GM19240 (cell line): ENCODE measurements at regions not wholly inside any gene's neighbourhood (a gene's known extent, or its start where the extent isn't known, plus 50 kb on each side); places are given as distances from the start of the nearest gene placed in this dataset.
"Not testable (repeated sequence)": the region's sequence is repeated elsewhere in the genome, so short reads cannot be mapped to it uniquely, and the experiment has no call there.

Source experiments
- DNase-seq: peaks from one replicate; pipeline ENCODE4 v3.0.0; 2011; ENCODE audit warnings: low spot score; ENCODE audit not compliant: insufficient read length

DNA sequence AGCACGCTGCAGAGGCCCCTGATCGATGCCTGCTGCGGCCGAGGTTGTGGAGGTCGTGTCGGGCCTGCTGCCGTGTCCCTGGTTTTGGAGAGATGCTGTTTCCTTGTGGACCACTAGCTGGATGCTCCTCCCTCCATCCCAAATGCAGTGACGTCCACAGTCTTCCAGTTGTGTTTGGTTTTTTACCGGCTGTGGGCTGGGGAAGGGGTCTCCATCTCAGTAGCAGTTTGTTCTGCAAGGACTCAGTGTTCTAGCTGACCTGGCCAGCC, 143.0 kb upstream of the SHH start:
- no peak for DNase-seq

DNA sequence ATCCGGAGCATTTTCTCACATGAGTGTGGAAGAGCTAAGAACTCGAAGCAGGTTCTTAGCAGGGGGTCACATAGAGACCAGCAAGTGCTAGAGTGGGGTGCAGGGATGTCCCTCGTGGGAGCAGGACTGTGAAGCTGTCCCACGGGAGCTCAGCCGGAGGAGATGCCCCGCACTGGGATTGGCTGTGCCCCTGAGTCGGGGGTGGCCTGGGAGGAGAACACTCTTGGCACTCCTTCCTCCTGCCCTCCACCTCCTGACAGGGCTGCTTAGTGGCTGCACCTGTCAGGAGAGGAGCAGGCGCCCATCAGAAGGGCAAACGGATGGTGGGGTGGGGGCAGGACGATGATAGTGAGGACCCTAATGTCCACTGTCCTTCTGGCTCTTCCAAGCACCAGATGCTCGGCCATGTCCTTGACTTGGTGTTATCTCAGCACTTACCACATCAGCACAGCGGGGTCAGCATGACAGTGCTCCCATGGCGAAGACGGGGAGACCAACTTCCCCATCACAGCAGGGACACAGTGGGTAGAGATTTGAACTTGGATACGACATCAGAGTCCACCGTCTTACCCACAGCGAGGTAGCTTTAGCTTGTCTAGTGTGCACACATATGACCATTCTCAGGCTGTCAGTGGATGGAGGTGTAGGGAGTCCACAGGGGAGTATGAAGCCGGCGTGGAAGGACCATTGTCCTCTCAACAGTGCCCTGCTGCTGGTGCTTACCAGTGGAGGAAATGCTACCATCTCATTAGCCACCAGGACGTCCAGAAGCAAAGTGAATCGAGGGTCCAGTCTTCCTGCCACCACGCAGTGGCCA, 142.5 kb upstream of the SHH start:
- no peak for DNase-seq

DNA sequence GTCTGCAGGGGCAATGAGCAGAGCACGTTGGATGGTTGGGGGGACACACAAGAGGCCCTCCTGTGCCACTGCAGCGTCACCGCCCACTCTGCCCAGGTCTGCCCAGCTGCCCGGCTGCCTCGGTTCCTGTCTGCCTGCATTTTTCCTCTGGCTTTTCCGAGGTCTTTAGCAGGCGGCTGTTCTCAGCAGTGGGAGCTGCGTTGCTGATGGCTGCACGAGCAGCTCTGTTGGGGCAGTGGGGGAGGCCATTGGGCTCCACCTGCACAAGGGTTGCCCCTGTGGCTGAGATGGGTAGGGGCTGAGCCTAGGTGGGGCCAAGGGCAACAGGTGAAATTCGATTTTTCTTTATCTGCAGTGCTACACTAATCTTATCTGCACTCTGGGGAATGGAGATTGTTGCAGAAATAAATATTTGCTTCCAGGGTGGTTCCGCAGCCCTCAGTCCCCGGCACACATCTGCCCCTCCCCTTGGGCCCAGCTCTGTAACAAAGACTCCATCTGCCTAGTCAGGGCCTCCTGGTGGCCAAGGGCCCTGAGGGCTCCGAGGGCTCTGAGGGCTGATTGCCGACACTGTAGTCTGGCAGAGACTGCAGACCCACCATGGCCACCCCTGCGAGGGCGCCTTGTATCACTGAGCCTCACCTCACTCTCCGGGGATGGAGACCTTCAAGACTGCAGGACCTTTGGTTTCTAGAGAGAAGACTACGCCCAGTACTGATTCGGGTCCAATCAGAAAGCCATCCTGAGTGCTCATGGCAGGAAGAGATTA, 141.7 kb upstream of the SHH start:
- DNase-seq: no peak

GRCh38 chr7:155953501-155953778, 141.2 kb upstream of the SHH start:
- no peak for DNase-seq

DNA sequence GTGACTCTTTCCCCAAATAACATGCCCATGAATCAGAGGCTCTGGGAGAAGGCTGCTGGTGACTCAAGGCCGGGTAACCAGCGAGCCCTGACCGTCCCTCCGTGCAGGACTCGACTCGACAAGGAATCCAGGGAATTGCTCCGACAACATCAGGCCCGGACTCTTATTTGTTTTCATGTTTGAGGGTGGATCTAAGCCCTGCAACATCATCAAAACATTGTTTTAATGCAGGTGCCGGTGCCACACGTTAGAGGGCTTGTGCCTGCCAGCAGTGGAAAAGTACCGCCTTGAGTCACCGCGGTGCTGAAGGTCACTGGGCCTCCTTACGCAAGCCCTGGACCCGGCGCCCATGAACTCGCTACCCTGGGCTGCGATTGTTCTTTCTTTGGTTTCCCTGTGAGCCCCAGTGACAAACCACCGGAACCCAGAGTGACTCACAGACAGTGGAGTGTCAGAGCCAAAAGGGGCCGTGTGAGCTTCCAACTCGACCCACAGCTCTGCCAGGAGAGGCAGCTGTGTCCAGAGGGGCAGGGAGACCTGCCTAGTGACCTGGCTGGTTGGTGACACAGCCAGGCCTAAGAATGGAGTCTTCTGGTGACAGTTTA, 139.4 kb upstream of the SHH start:
- DNase-seq: no peak

DNA sequence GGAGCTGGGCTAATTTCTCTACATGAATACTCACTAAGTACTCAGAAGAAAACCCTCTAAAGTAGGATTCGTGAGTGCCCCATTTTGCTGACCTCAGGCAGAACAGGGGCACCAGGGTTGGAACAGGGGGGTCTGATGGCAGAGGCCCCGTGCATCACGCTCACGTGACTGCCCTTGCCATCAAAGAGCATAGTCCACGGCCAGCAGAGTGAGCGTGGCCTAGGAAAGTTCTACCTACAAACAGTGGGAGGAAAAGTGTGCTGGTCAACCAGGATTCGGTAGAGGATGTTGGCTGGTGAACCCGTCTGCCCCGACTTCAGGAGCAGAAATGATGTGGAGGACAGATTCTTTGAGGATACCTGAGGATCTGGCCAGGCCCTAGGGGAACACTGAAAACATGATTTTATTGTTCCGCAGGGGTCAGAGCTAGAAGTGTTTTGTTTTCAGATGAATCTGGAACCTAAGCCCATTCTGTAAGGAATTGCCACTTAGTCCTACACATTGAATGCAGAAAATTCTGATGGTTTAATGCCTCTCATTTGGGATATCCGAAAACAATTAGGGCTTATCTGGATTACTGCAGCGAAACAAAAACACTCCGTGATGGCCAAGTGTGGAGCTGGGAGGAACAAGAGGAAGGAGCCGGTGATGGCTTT, 138.8 kb upstream of the SHH start:
- DNase-seq: no peak

DNA sequence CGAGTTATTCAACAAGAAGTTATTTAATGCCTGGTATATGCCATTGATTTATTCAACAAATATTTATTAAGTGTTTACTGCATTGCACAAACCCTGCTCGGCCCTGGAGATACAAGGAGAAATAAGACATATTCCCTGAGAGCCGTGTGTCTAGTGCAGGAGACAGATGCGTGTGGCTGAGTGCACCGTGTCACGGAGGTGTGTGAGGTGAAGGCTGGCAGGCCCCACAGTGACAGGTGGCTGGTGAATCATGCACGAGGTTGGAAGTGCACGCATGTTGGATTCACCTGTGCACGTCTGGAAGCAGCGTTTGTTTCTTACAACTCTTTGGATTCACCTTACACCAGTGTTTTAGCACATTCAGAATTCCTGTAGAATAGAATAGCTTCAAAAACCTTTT, 136.6 kb upstream of the SHH start:
- DNase-seq: no peak

DNA sequence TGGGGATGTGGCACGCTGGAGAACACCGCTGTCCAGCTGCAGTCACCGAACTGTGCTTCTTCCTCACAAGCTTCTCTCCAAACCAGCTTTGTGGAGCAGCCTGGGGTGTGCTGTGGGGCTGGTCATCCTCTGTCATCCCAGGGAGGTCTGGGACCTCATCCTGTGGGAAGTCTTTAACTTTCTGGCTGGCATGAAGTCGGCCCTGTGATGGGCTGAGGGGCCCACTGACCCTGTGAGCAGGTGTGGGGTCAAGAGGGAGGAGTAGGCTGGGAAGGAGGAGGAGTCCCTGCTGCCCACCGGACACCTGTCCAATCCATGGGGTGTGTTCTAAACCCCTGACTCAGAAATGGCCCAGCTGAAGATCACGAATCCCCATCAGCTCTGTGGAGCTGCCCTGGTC, 136.2 kb upstream of the SHH start:
- DNase-seq: no peak

DNA sequence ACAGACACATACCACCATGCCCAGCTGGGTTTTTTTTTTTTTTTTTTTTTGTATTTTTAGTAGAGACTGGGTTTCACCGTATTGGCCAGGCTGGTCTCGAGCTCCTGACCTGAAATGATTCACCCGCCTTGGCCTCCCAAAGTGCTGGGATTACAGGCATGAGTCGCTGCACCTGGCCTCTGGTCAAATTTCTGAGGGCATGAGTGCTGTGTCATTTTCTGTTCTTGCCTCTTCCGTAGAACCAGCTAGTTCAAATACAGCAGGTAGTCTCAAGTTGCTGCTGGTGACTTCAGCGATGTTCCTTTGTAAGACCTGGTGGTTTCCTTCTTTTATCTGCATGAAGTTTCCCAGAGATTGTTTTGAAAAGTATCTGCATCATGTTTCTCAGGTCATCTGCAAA, 134.8 kb upstream of the SHH start:
- no peak for DNase-seq

GRCh38 chr7:155945670-155946325, 133.5 kb upstream of the SHH start:
- DNase-seq: no peak

- no peak for DNase-seq
Observed at GRCh38 chr7:155944901-155945300, 132.6 kb upstream of the SHH start.

DNA sequence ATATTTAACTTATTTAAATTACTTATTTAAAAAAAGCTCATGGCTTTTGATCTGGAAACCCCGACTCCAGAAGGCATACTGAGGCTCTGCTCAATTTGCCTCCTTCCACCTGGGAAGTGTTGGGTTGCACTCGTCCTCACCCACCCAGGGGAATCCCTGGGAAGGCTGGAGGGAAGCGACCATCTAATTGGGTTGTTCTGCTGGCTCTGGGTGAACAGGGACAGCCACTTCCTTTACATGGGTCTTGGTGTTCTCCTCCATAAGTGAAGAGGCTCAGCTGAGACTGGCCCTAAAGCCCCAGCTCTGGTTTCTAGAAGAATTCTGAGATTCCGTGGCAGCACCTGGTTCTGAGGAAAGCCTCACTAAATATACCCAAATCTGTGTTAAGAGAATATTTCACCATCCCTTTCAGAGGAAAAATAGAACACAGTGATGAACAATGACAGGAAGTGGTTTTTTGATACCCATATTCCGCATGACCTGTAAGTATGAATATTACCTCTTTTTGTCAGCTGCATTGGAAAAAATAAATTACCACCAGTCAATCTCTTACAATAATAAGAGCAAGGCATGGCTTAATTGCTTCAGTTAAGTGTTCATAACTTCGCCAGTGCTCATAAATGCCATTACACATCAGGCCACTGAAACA, 131.1 kb upstream of the SHH start:
- DNase-seq: no peak

GRCh38 chr7:155942226-155942950, 130.1 kb upstream of the SHH start:
- DNase-seq: no peak

DNA sequence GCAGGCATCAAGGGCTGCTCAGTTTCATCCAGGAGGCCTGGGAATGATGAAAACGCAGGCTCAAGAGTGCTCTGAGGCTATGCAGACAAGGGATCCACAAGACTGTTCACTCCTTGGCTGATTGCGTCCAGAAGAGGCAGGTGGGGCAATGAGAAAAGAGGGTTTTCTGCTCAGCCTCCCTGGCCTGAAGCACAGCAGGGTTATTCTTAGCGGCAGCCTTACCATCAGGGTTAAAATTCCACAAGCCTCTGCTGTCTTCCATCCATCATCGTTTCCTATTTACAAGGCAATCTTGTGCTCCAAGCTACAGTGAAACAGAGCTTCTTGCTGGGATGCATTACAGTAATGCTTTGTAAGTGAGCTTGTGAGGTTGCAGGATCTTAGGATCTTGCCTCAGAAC, 129.4 kb upstream of the SHH start:
- no peak for DNase-seq

DNA sequence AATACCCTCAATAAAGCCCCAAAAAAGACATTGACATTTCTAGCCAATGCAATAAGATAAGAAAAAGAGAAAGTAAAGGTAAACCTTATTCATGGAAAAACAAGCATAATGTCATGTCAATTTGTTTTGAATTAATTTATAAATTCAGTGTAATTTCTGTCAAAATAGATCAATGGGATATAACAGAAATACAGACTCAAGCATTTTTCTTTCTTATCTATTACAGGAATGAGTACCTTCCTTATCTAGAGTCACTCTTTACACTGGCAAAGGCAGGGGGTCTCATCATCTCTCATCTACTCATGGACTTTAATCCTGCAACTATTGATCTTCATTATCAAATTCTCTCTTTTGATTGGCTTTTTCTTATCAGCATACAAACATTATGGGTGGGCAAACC, 127.1 kb upstream of the SHH start:
- DNase-seq: no peak

- no peak for DNase-seq
Observed at GRCh38 chr7:155938129-155938528, 125.9 kb upstream of the SHH start.

DNA sequence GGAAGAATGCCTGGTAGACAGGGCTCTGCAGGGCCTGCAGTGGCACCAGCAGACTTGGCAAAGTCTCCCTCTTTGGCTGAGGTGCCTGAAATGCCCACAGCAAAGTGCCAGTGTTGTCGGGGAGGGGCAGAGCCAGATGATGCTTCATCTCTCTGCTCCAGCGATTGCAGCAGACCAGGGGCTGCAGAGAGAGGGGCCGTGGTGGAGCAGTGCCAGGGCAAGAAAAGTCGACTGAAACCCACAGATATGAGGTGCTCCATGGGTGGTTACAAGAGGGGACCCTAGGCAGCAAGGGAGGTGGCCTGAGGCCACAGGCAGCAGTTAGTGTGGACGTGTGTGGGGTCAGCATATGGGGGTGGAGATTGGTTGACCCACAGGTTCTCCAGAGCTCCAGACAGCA, 123.5 kb upstream of the SHH start:
- no peak for DNase-seq

DNA sequence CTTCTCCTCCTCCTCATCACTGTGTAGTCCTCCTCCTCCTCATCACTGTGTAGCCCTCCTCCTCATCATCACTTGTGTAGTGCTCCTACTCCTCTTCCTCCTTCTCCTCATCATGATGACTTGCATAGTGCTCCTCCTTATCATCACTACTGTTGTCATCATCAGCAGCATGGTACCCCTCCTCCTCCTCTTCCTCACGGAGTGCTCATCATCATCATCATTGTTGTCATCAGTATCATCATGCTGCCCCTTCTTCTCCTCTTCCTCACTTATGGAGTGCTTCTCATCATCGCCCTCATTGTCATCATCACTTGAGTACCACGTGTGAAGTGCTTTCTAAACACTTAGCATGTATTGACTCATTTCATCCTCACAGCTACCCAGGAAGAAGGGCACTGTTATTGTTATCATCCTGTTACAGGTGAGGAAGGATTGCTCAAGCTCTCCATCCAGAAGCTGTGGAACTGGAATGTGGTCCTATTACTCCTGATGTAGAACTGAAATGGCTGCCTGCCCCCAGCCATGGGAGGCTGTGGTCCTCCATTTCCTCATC, 122.8 kb upstream of the SHH start:
- no peak for DNase-seq

- DNase-seq: not testable (repeated sequence)
Observed at GRCh38 chr7:155932324-155932723, 120.1 kb upstream of the SHH start.

DNA sequence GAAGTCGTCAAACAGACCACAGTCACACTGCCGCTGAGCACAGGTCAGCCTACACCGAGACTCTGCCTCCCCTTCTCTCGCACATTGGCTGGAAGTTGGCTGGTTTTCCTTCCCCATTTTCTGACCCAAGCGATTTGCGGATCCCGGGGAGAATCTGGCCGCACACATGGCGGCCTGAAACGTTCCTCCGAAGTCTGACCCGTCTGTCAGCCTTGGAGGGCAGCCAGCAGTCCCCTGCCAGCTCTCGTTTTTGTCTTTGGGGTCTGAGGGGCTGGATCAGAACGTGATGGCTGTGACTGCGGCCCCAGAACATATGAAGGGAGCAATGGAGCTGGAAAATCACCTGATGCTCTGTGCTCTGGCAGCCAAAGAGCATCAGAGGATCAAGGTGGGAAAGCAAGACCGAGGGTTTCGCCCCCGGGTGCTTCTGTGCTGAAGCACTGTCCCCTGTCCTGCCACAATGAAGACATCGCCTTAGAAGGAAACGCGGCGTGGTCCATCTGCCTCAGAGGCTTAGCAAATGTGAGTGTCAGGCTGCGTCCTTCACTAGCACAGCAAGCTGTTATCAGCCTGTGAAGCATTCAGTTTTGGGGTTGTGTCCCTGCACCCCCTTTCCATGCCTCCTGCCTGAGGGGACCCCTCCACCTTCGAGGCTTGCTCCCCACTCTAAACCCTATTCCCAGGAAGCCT, 119.3 kb upstream of the SHH start:
- DNase-seq: no peak
